ENCODE measurements at regions not wholly inside any gene's neighbourhood (a gene's known extent, or its start where the extent isn't known, plus 50 kb on each side); places are given as distances from the start of the nearest gene placed in this dataset.

- Histone ChIP-seq H3K4me3 (ENCODE audit: low read depth in 2 of 2, low read length in 1 of 2) (no peak overlapping the region), H3K4me1 (ENCODE audit: control insufficient read depth in 1 of 2, insufficient read depth in 2 of 2, low read depth in 1 of 2, low read length in 1 of 2) (no peaks in the 10 kb centered on the region), H4K20me1 (ENCODE audit: insufficient read depth) (no peaks in the 10 kb centered on the region), H3K9me2 (no peaks in the 10 kb centered on the region), H2AFZ (ENCODE audit: low read depth) (no peak overlapping the region), H3K27ac (ENCODE audit: low read depth in 2 of 2, low read length in 1 of 2) (no peak overlapping the region), H3K27me3 (ENCODE audit: insufficient read depth) (no peaks in the 10 kb centered on the region), H3F3A (replicated peaks; ENCODE audit: insufficient read depth) (no peaks in the 10 kb centered on the region), H3K9me3 (no peaks in the 10 kb centered on the region), H3K36me3 (replicated peaks in 1 of 2; ENCODE audit: control insufficient read depth in 1 of 2, insufficient read depth in 2 of 2, low read length in 1 of 2) (no peaks in the 10 kb centered on the region), H3K79me2 (ENCODE audit: insufficient read depth) (no peaks in the 10 kb centered on the region), H3K4me2 (no peak overlapping the region), H3K9ac (no peak overlapping the region)
- 5% methylated on average over 2 of the region's 2 CpGs for WGBS (ENCODE audit: low lambda C conversion rate)
- no peak for TF ChIP-seq CHD2 (IDR thresholded peaks at IDR 0.05; ENCODE audit: low read length, partially characterized antibody)
- TF ChIP-seq GATA2 (CRISPR knock-in tag; IDR thresholded peaks at IDR 0.05) = no peak
- no peak for TF ChIP-seq RCOR1 (IDR thresholded peaks at IDR 0.05; ENCODE audit: low read length)
- TF ChIP-seq FOXJ3 (CRISPR knock-in tag; IDR thresholded peaks at IDR 0.05) = no peak
- TF ChIP-seq REST (IDR thresholded peaks at IDR 0.05; ENCODE audit: low read depth, low read length) = no peak
- no peak for TF ChIP-seq JUND (IDR thresholded peaks at IDR 0.05)
- TF ChIP-seq NRF1 (IDR thresholded peaks at IDR 0.05; ENCODE audit: low read depth, low read length) = no peak
- TF ChIP-seq MEF2A (IDR thresholded peaks at IDR 0.05; ENCODE audit: borderline replicate concordance, low read depth) = no peak
- no peak for TF ChIP-seq FOXM1 (IDR thresholded peaks at IDR 0.05; ENCODE audit: low read depth)
- CTCF ChIA-PET = no interaction called here
- DNase-seq = no peak
- POLR2A ChIA-PET = no interaction called here
Observed at GRCh38 chr4:58111818-58112217, 1001.6 kb upstream of the IGFBP7 start.

GRCh38 chr4:58093352-58093751 lies 983.2 kb upstream of the IGFBP7 start:
- H3K79me2 ChIP-seq (ENCODE audit: insufficient read depth) = no peaks in the 10 kb centered on the region
- no peaks in the 10 kb centered on the region for H3K27me3 ChIP-seq (ENCODE audit: insufficient read depth)
- H3F3A ChIP-seq (replicated peaks; ENCODE audit: insufficient read depth) = no peaks in the 10 kb centered on the region
- H3K9me3 ChIP-seq = no peaks in the 10 kb centered on the region
- H3K27ac ChIP-seq (ENCODE audit: low read depth in 2 of 2, low read length in 1 of 2) = no peak overlapping the region
- POLR2A ChIA-PET = no interaction called here
- H3K4me2 ChIP-seq = no peak overlapping the region
- no peak overlapping the region for H3K4me3 ChIP-seq (ENCODE audit: low read depth in 2 of 2, low read length in 1 of 2)
- H3K4me1 ChIP-seq (ENCODE audit: control insufficient read depth in 1 of 2, insufficient read depth in 2 of 2, low read depth in 1 of 2, low read length in 1 of 2) = no peaks in the 10 kb centered on the region; a peak in 1 of 4 replicates
- 64% methylated on average over 4 of the region's 4 CpGs for WGBS (ENCODE audit: low lambda C conversion rate)
- DNase-seq = no peak
- CTCF ChIA-PET = interaction anchor here (1.7 kb wide), 1 partner anchor 17 kb away, joined by 3 read pairs; no protein-coding TSS in a partner anchor
- no peaks in the 10 kb centered on the region for H4K20me1 ChIP-seq (ENCODE audit: insufficient read depth)
- H2AFZ ChIP-seq (ENCODE audit: low read depth) = no peak overlapping the region
- H3K36me3 ChIP-seq (replicated peaks in 1 of 2; ENCODE audit: control insufficient read depth in 1 of 2, insufficient read depth in 2 of 2, low read length in 1 of 2) = no peaks in the 10 kb centered on the region
- H3K9ac ChIP-seq = no peak overlapping the region
- no peaks in the 10 kb centered on the region for H3K9me2 ChIP-seq
- no peak for TF ChIP-seq SIN3A (IDR thresholded peaks at IDR 0.05; ENCODE audit: borderline replicate concordance, low read depth, low read length)
- TF ChIP-seq ELF1 (IDR thresholded peaks at IDR 0.05) = no peak
- TF ChIP-seq TCF12 (IDR thresholded peaks at IDR 0.05) = no peak
- TF ChIP-seq RXRA (IDR thresholded peaks at IDR 0.05; ENCODE audit: borderline replicate concordance, low read depth) = no peak
- no peak for TF ChIP-seq CTCF (IDR thresholded peaks at IDR 0.05)
- TF ChIP-seq JUND (IDR thresholded peaks at IDR 0.05) = no peak
- TF ChIP-seq FOXM1 (IDR thresholded peaks at IDR 0.05; ENCODE audit: low read depth) = no peak
- no peak for TF ChIP-seq EP300 (IDR thresholded peaks at IDR 0.05; ENCODE audit: borderline replicate concordance in 1 of 2, low read depth in 1 of 2, low read length in 1 of 2)
- TF ChIP-seq RAD21 (IDR thresholded peaks at IDR 0.05; ENCODE audit: low read length) = no peak
- no peak for TF ChIP-seq REST (IDR thresholded peaks at IDR 0.05; ENCODE audit: low read depth, low read length)
- no peak for TF ChIP-seq PBX3 (IDR thresholded peaks at IDR 0.05)
- no peak for TF ChIP-seq FOSL2 (IDR thresholded peaks at IDR 0.05; ENCODE audit: borderline replicate concordance, low read depth)
- TF ChIP-seq GABPA (IDR thresholded peaks at IDR 0.05; ENCODE audit: low read depth) = no peak
- no peak for TF ChIP-seq TAF1 (IDR thresholded peaks at IDR 0.05; ENCODE audit: borderline replicate concordance, low read depth, low read length)

Data from SK-N-SH (cell line).